HG03139 (cell line): ENCODE measurements at regions not wholly inside any gene's neighbourhood (a gene's known extent, or its start where the extent isn't known, plus 50 kb on each side); places are given as distances from the start of the nearest gene placed in this dataset.
A peak's percentile ranks its signal among the peaks of the same experiment; 100 is the strongest.

Experiments
- ATAC-seq: cut with Tn5 transposase; IDR thresholded peaks from one replicate; pipeline ENCODE4 v1.9.1; 2021; ENCODE audit not compliant: unreplicated experiment

GRCh38 chr10:107471911-107472310 is 307.4 kb upstream of the SORCS1 start:
- ATAC-seq = no peak

- no peak for ATAC-seq
These were observed 289.1 kb upstream of the SORCS1 start for GRCh38 chr10:107453561-107453960.

- no peak for ATAC-seq
These were observed 286.5 kb upstream of the SORCS1 start for GRCh38 chr10:107451047-107451446.

- ATAC-seq = no peak
These were observed 285.6 kb upstream of the SORCS1 start for GRCh38 chr10:107450056-107450455.

GRCh38 chr10:107444443-107444842 is 279.9 kb upstream of the SORCS1 start:
- no peak for ATAC-seq

- no peak for ATAC-seq
These were observed 279.3 kb upstream of the SORCS1 start for GRCh38 chr10:107443813-107444212.

GRCh38 chr10:107443326-107443725 is 278.8 kb upstream of the SORCS1 start:
- ATAC-seq = no peak

- ATAC-seq = peak; percentile 91
These were observed 277.6 kb upstream of the SORCS1 start for GRCh38 chr10:107442035-107442505.

- ATAC-seq = no peak
These were observed 276.2 kb upstream of the SORCS1 start for GRCh38 chr10:107440741-107441140.

GRCh38 chr10:107437921-107438320 is 273.4 kb upstream of the SORCS1 start:
- no peak for ATAC-seq

- no peak for ATAC-seq
These were observed 272.1 kb upstream of the SORCS1 start for GRCh38 chr10:107436568-107436967.

GRCh38 chr10:107434854-107435253 is 270.3 kb upstream of the SORCS1 start:
- ATAC-seq = no peak

GRCh38 chr10:107434201-107434600 is 269.7 kb upstream of the SORCS1 start:
- ATAC-seq = no peak

GRCh38 chr10:107433605-107434004 is 269.1 kb upstream of the SORCS1 start:
- no peak for ATAC-seq

GRCh38 chr10:107430446-107430845 is 265.9 kb upstream of the SORCS1 start:
- no peak for ATAC-seq

- ATAC-seq = no peak
These were observed 262.5 kb upstream of the SORCS1 start for GRCh38 chr10:107427016-107427415.

- no peak for ATAC-seq
These were observed 261.5 kb upstream of the SORCS1 start for GRCh38 chr10:107425931-107426553.

GRCh38 chr10:107424628-107425027 is 260.1 kb upstream of the SORCS1 start:
- no peak for ATAC-seq

GRCh38 chr10:107423903-107424302 is 259.4 kb upstream of the SORCS1 start:
- ATAC-seq = no peak

GRCh38 chr10:107422681-107423080 is 258.2 kb upstream of the SORCS1 start:
- ATAC-seq = no peak

GRCh38 chr10:107420196-107420595 is 255.7 kb upstream of the SORCS1 start:
- no peak for ATAC-seq

GRCh38 chr10:107418085-107418806 is 253.7 kb upstream of the SORCS1 start:
- no peak for ATAC-seq

GRCh38 chr10:107417446-107417845 is 252.9 kb upstream of the SORCS1 start:
- no peak for ATAC-seq
